NB4 (cell line): ENCODE measurements at regions not wholly inside any gene's neighbourhood (a gene's known extent, or its start where the extent isn't known, plus 50 kb on each side); places are given as distances from the start of the nearest gene placed in this dataset.
"Not testable (repeated sequence)": the region's sequence is repeated elsewhere in the genome, so short reads cannot be mapped to it uniquely, and the experiment has no call there.

Experiments used
- DNase-seq: peaks from one replicate; pipeline ENCODE4 v3.0.0; 2010; ENCODE audit warnings: low read depth
- H3K4me3 ChIP-seq: one replicate; pipeline ENCODE4 v1.5.1; 2011; ENCODE audit warnings: mild to moderate bottlenecking, low read depth, low read length, moderate library complexity
- MAX ChIP-seq: IDR thresholded peaks from 2 replicates; pipeline ENCODE4 v1.6.1; 2011; ENCODE audit warnings: low read depth, low read length
- MYC ChIP-seq: IDR thresholded peaks from 2 replicates; pipeline ENCODE4 v1.6.1; 2011; ENCODE audit warnings: low read depth, low read length
- POLR2A ChIP-seq: IDR thresholded peaks from 2 replicates; pipeline ENCODE4 v1.6.1; 2011; ENCODE audit warnings: mild to moderate bottlenecking; ENCODE audit not compliant: insufficient read length; ENCODE audit errors: extremely low read depth
- TF ChIP-seq, protein P1 (sequence below): IDR thresholded peaks from one replicate; pipeline ENCODE4 v1.5.1; 2012; ENCODE audit warnings: low read depth, low read length

DNA sequence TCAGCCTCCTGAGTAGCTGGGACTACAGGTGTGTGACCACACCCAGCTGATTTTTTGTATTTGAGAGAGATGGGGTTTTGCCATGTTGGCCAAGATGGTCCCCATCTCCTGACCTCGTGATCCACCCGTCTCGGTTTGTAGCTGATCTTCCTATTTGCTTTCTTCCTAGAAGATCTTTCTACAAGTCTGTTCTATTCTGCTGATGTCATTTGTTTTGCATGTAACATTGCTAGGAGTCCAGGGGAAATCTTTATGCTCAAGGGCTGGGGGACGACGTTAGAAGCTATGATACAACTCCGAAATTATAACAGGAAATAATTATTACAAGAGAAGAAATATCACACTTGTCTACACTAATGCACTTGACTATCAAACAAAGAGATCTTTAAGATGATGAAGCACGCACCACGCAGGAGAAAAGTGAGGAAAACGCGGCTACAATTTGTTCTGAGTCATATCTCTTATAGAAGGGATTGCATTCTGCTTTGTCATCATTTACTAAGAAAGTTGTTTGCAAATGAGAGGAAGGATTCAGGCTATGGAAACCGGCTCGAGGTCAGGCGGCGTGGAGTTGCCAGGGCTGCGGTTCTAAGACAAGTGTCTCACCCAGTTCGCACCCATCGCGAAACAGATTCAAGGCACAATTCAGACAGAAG, 103.0 kb upstream of the CARD11 start:
- DNase-seq = no peak
- no peak overlapping the region for H3K4me3 ChIP-seq

DNA sequence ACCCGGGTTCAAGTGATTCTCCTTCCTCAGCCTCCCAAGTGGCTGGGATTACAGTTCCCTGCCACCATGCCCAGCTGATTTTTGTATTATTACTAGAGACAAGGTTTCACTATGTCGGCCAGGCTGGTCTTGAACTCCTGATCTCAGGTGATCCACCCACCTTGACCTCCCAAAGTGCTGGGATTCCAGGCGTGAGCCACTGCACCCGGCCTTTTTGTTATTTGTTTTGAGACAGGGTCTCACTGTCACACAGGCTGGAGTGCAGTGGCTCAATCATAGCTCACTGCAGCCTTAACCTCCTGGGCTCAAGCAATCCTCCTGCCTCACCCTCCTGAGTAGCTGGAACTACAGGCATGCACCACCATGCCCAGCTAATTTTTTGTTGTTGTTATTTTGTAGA, 104.8 kb upstream of the CARD11 start:
- DNase-seq, H3K4me3 ChIP-seq: not testable (repeated sequence)

More for the DNA sequence above, 103.0 kb upstream of the CARD11 start:
- TF ChIP-seq POLR2A (no peak), MAX (no peak), MYC (no peak)
- TF ChIP-seq, protein P1, sequence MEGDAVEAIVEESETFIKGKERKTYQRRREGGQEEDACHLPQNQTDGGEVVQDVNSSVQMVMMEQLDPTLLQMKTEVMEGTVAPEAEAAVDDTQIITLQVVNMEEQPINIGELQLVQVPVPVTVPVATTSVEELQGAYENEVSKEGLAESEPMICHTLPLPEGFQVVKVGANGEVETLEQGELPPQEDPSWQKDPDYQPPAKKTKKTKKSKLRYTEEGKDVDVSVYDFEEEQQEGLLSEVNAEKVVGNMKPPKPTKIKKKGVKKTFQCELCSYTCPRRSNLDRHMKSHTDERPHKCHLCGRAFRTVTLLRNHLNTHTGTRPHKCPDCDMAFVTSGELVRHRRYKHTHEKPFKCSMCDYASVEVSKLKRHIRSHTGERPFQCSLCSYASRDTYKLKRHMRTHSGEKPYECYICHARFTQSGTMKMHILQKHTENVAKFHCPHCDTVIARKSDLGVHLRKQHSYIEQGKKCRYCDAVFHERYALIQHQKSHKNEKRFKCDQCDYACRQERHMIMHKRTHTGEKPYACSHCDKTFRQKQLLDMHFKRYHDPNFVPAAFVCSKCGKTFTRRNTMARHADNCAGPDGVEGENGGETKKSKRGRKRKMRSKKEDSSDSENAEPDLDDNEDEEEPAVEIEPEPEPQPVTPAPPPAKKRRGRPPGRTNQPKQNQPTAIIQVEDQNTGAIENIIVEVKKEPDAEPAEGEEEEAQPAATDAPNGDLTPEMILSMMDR = no peak

DNA sequence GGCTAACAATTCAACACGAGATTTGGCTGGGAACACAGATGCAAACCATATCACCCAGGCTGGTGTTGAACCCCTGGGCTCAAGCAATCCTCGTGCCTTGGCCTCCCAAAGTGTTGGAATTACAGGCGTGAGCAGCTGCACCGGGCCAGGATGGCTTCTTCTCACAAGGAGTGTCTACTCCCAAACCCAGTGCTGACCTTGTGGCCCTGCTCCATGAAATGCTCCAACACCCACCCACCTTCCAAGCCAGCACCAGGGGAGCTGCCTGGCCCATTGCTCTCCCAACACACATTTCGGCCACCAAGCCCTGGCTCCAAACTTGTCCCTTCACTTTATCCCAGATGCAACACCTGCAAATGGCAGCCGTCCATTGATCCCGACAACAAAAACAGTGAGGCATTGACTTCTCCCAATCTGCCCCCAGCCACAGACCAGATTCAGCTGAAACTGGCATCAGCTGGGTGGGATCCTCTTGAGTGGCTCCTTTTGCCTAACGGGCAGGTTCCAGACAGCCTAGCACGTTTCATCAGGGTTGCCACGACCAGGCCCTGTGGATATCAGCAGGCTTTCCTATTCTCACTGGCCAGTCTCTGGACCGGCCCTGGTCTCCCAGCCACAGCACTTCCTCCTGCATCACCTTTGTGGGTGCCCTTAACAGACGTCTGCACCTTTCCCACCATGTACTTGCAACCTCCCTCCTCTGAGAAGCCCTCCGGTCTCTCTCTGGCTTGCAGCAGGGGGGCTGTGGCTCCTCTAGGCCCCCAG, 105.7 kb upstream of the CARD11 start:
- TF ChIP-seq, protein P1 = no peak
- no peak for TF ChIP-seq MYC
- TF ChIP-seq MAX = no peak
- TF ChIP-seq POLR2A = no peak
- no peak overlapping the region for H3K4me3 ChIP-seq
- no peak for DNase-seq

DNA sequence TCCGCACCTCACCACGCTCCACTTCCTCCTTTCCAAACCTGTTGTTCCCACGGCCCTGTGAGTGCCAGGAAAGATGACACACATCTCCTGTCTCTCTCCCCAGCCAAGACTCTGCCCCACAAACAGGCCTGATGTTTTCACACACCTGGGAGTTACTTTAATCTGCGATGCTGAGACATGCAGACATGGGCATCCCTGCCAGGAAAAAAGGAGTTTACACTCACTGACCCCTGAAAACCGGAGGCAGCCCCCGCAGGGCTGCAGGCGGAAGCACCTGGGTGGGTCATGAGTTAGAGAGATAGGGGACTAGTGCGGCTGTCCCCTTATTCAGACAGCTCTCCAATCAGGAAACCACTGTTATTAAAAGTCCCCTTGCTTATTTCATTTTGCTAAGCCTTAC, 106.4 kb upstream of the CARD11 start:
- DNase-seq = no peak
- no peak overlapping the region for H3K4me3 ChIP-seq

GRCh38 chr7:3151784-3152183, 108.1 kb upstream of the CARD11 start:
- no peak for DNase-seq
- TF ChIP-seq MYC (no peak), POLR2A (no peak), MAX (no peak)
- TF ChIP-seq, protein P1 = no peak
- H3K4me3 ChIP-seq = no peak overlapping the region

More for the DNA sequence above, 106.4 kb upstream of the CARD11 start:
- TF ChIP-seq POLR2A = no peak
- TF ChIP-seq, protein P1 = no peak
- TF ChIP-seq MYC = no peak
- TF ChIP-seq MAX = no peak

DNA sequence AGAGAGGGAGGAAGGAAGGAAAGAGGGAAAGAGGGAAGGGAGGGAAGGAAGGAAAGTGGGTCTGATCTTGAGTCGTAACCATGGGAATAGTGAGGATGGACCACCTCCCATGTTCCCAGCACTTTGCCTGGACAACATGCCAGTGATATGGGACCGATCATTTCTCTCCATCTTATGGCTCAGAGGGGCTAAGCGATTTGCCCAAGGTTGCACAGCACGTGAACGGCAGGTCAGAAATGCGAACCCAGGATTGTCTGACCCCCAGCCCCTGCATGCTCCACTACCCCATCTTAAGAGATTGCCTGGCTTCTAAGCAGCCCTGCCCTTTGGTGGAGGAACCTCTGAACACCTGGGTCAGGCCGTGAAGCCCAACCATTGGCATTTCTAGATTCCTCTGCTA, 109.0 kb upstream of the CARD11 start:
- no peak overlapping the region for H3K4me3 ChIP-seq
- no peak for DNase-seq
- TF ChIP-seq, protein P1 = no peak
- TF ChIP-seq POLR2A (no peak), MAX (no peak), MYC (no peak)
